Endothelial cell of umbilical vein (primary cell): ENCODE measurements at regions not wholly inside any gene's neighbourhood (a gene's known extent, or its start where the extent isn't known, plus 50 kb on each side); places are given as distances from the start of the nearest gene placed in this dataset.

ENCODE experiments used
- BruUV-seq: library from RNA; stranded (reverse); fragments of 400-500 nt; replicated peaks from 2 replicates; lab custom pipeline; 2021; lab: Mats Ljungman, UMichigan
- CTCF ChIA-PET: fragments of 300-600, 350-600 bp; sonication (Branson Sonifier 250); formaldehyde crosslinking; loops from one replicate; lab custom pipeline; 2021; ENCODE audit warnings: antibody characterized with exemption, inconsistent platforms; lab: Charles Lee
- POLR2A ChIA-PET: fragments of 300-600, 350-600 bp; sonication (Branson Sonifier 250); formaldehyde crosslinking; loops from one replicate; lab custom pipeline; 2021; ENCODE audit warnings: antibody characterized with exemption, inconsistent platforms; lab: Charles Lee
- DNase-seq: peaks from one replicate; pipeline ENCODE4 v3.0.0-alpha.2; 2011; ENCODE audit warnings: low read depth, low spot score
- FAIRE-seq: peaks from 2 replicates; lab custom pipeline; 2011; peaks lifted over from hg19 to GRCh38; lab: Jason Lieb, UNC
- H2AFZ ChIP-seq: 2 replicates; pipeline ENCODE4 v1.6.0; 2012; ENCODE audit warnings: low read depth, low read length, control low read depth, inconsistent platforms
- H3K27ac ChIP-seq: 2 replicates; pipeline ENCODE4 v1.5.1; 2011; ENCODE audit warnings: low read depth, mild to moderate bottlenecking, control low read depth, low read length, moderate library complexity; ENCODE audit not compliant: insufficient read depth
- H3K27me3 ChIP-seq, 2 experiments: 2 replicates each; pipeline versions ENCODE4 v1.6.0 to v1.6.1; 2011; ENCODE audit warnings: low read length in 2 of 2, mixed read lengths in 1 of 2; ENCODE audit not compliant: control insufficient read depth in 2 of 2, insufficient read depth in 2 of 2
- H3K36me3 ChIP-seq, 2 experiments: 2 replicates in 1 of 2; 3 replicates in 1 of 2; pipeline ENCODE4 v1.5.1; 2011; ENCODE audit warnings: low read length in 2 of 2, mild to moderate bottlenecking in 1 of 2, moderate library complexity in 1 of 2; ENCODE audit not compliant: control insufficient read depth in 2 of 2, insufficient read depth in 2 of 2; ENCODE audit errors: extremely low read depth in 1 of 2
- H3K4me1 ChIP-seq: 3 replicates; pipeline ENCODE4 v1.5.1; 2011; ENCODE audit warnings: mild to moderate bottlenecking, low read length; ENCODE audit not compliant: control insufficient read depth, insufficient read depth; ENCODE audit errors: extremely low read depth
- H3K4me2 ChIP-seq: 2 replicates; pipeline ENCODE4 v1.6.1; 2011; ENCODE audit warnings: low read length, control low read depth, mixed read lengths; ENCODE audit not compliant: insufficient read depth
- H3K4me3 ChIP-seq, 3 experiments: fragments of 200-600 bp in 1 of 3; sonication (generic), shearing (Covaris generic) in 1 of 3; replicated peaks in 1 of 3; 2 replicates each; pipeline ENCODE4 v1.5.1; 2011 to 2016; ENCODE audit warnings: control low read depth in 3 of 3, low read length in 3 of 3, mild to moderate bottlenecking in 2 of 3, inconsistent platforms in 1 of 3, low read depth in 1 of 3, moderate library complexity in 1 of 3; ENCODE audit not compliant: insufficient read depth in 1 of 3
- H3K79me2 ChIP-seq: 2 replicates; pipeline ENCODE4 v1.6.0; 2012; ENCODE audit warnings: low read length, inconsistent platforms; ENCODE audit not compliant: control insufficient read depth, insufficient read depth
- H3K9ac ChIP-seq: replicated peaks from 2 replicates; pipeline ENCODE3; 2011; ENCODE audit warnings: low read length, control low read depth; ENCODE audit not compliant: insufficient read depth; ENCODE audit errors: extremely low read depth
- H3K9me1 ChIP-seq: replicated peaks from 3 replicates; pipeline ENCODE4 v1.6.0; 2011; ENCODE audit warnings: mild to moderate bottlenecking, low read length; ENCODE audit not compliant: control insufficient read depth, insufficient read depth; ENCODE audit errors: extremely low read depth
- H3K9me3 ChIP-seq: replicated peaks from 2 replicates; pipeline ENCODE4 v1.5.1; 2012; ENCODE audit warnings: low read length, inconsistent platforms; ENCODE audit not compliant: control insufficient read depth, insufficient read depth
- H4K20me1 ChIP-seq: replicated peaks from 2 replicates; pipeline ENCODE3; 2011; ENCODE audit warnings: mild to moderate bottlenecking, low read length; ENCODE audit not compliant: control insufficient read depth, insufficient read depth; ENCODE audit errors: extremely low read depth
- CTCF ChIP-seq, 2 donors: IDR thresholded peaks; 1 replicate in 1 of 2; 2 replicates in 1 of 2; pipeline ENCODE4 v1.5.1; 2011; ENCODE audit warnings: low read length in 2 of 2, mild to moderate bottlenecking in 2 of 2, moderate library complexity in 2 of 2, control low read depth in 1 of 2, inconsistent platforms in 1 of 2, low read depth in 1 of 2; ENCODE audit not compliant: insufficient read depth in 1 of 2; ENCODE audit errors: extremely low read depth in 1 of 2
- EZH2 ChIP-seq: IDR thresholded peaks from 2 replicates; pipeline ENCODE4 v1.6.1; 2012; ENCODE audit warnings: borderline replicate concordance, low read depth, mild to moderate bottlenecking, moderate library complexity, low read length, inconsistent platforms; ENCODE audit not compliant: severe bottlenecking
- FOS ChIP-seq: IDR thresholded peaks from 2 replicates; pipeline ENCODE4 v1.6.1; 2011; ENCODE audit warnings: mild to moderate bottlenecking, low read length, moderate library complexity, borderline replicate concordance; ENCODE audit not compliant: insufficient read depth
- GATA2 ChIP-seq: IDR thresholded peaks from 2 replicates; pipeline ENCODE4 v1.7.0; 2011; ENCODE audit warnings: low read depth, mild to moderate bottlenecking, moderate library complexity, mixed read lengths, low read length; ENCODE audit not compliant: insufficient read length, insufficient read depth
- JUN ChIP-seq: IDR thresholded peaks from 2 replicates; pipeline ENCODE4 v1.6.1; 2011; ENCODE audit warnings: borderline replicate concordance, low read depth; ENCODE audit not compliant: insufficient read length, insufficient read depth
- MAX ChIP-seq: IDR thresholded peaks from 2 replicates; pipeline ENCODE4 v1.6.1; 2011; ENCODE audit not compliant: insufficient read depth, insufficient read length
- MYC ChIP-seq: IDR thresholded peaks from one replicate; pipeline ENCODE4 v1.6.1; 2011; ENCODE audit warnings: mild to moderate bottlenecking, low read depth, low read length
- POLR2A ChIP-seq: IDR thresholded peaks from 2 replicates; pipeline ENCODE4 v1.6.1; 2012; ENCODE audit warnings: low read depth, mild to moderate bottlenecking, control low read depth, low read length
- POLR2AphosphoS5 ChIP-seq: IDR thresholded peaks from 2 replicates; pipeline ENCODE4 v1.6.1; 2012; ENCODE audit warnings: low read depth, mild to moderate bottlenecking, control low read depth, low read length, moderate library complexity; ENCODE audit not compliant: insufficient read depth
- dilution Hi-C: fragments of 300-500 bp; cut with MboI; formaldehyde crosslinking; loops from one replicate; pipeline ENCODE4 v1.15.0; 2019; ENCODE audit warnings: low sequenced_read_pairs; ENCODE audit not compliant: extremely low pct_ligation_motif_present
- intact Hi-C: fragments of 100-400 bp; cut with micrococcal nuclease; formaldehyde crosslinking; loops from one replicate; pipeline ENCODE4 v1.10.0; 2022

- Histone ChIP-seq H3K9ac (no peak overlapping the region), H3K9me3 (no peaks in the 10 kb centered on the region), H3K4me2 (no peak overlapping the region), H3K4me1 (peaks cover 13% of the 10 kb centered on the region), H3K79me2 (no peaks in the 10 kb centered on the region), H3K27ac (no peak overlapping the region), H3K36me3 (no peaks in the 10 kb centered on the region), H2AFZ (no peak overlapping the region), H3K27me3 (no peaks in the 10 kb centered on the region), H3K4me3 (no peak overlapping the region), H3K9me1 (no peaks in the 10 kb centered on the region), H4K20me1 (no peaks in the 10 kb centered on the region)
- ChIA-PET POLR2A (no interaction called here), CTCF (interaction anchor here (0.8 to 2.1 kb wide), 4 partner anchors 20 to 257 kb away, joined by 3 to 24 read pairs (median 3); no protein-coding TSS in a partner anchor)
- FAIRE-seq (no peak), DNase-seq (no peak)
- dilution Hi-C loops (no loop called here), intact Hi-C loops (no loop called here)
- BruUV-seq, result no TSS peak
- TF ChIP-seq CTCF (IDR thresholded peaks at IDR 0.05; ENCODE audit: extremely low read depth in 1 of 2, insufficient read depth in 1 of 2, low read depth in 1 of 2, low read length in 2 of 2), result no peak
- TF ChIP-seq EZH2, result no peak
- TF ChIP-seq MAX, result no peak
- TF ChIP-seq FOS, result no peak
- TF ChIP-seq JUN, result no peak
- no peak for TF ChIP-seq MYC
- TF ChIP-seq POLR2A, result no peak
- TF ChIP-seq GATA2, result no peak
- TF ChIP-seq POLR2AphosphoS5, result no peak
Observed at GRCh38 chr5:171648279-171649074, 137.1 kb upstream of the SMIM23 start.
